OCI-LY7 (cell line): ENCODE measurements at regions not wholly inside any gene's neighbourhood (a gene's known extent, or its start where the extent isn't known, plus 50 kb on each side); places are given as distances from the start of the nearest gene placed in this dataset.
"Not testable (repeated sequence)": the region's sequence is repeated elsewhere in the genome, so short reads cannot be mapped to it uniquely, and the experiment has no call there.

Experiments used
- BruUV-seq: library from RNA; stranded (reverse); fragments of 400-500 nt; replicated peaks from 2 replicates; lab custom pipeline; 2021; lab: Mats Ljungman, UMichigan
- CTCF ChIA-PET: fragments of 300-600 bp; sonication (Branson Sonifier 250); formaldehyde crosslinking; loops from one replicate; lab custom pipeline; 2022; ENCODE audit warnings: antibody characterized with exemption; ENCODE audit not compliant: unreplicated experiment; lab: Charles Lee
- POLR2A ChIA-PET: fragments of 300-600 bp; sonication (Branson Sonifier 250); formaldehyde crosslinking; loops from one replicate; lab custom pipeline; 2022; ENCODE audit warnings: antibody characterized with exemption; lab: Charles Lee
- DNase-seq: peaks from one replicate; pipeline ENCODE4 v3.0.0-alpha.2; 2015; ENCODE audit warnings: low spot score
- H2AFZ ChIP-seq: fragments of 200-600 bp; sonication (generic), shearing (Covaris generic); 2 replicates; pipeline ENCODE4 v1.6.1; 2014; ENCODE audit warnings: mild to moderate bottlenecking, antibody characterized with exemption, low read length, moderate library complexity
- H3K27ac ChIP-seq: fragments of 200-600 bp; sonication (generic); 2 replicates; pipeline ENCODE4 v1.5.1; 2014; ENCODE audit warnings: mixed run types, low read depth, mild to moderate bottlenecking, moderate library complexity, low read length, inconsistent platforms; ENCODE audit not compliant: poor library complexity, severe bottlenecking
- H3K36me3 ChIP-seq: fragments of 200-600 bp; sonication (generic); 2 replicates; pipeline ENCODE4 v1.6.1; 2014; ENCODE audit warnings: mild to moderate bottlenecking, antibody characterized with exemption, low read length, moderate library complexity, mixed read lengths; ENCODE audit not compliant: insufficient read depth
- H3K4me1 ChIP-seq: fragments of 200-600 bp; sonication (generic); 2 replicates; pipeline ENCODE4 v1.5.1; 2014; ENCODE audit warnings: mild to moderate bottlenecking, low read length; ENCODE audit not compliant: insufficient read depth, poor library complexity, severe bottlenecking
- H3K4me2 ChIP-seq: fragments of 200-600 bp; sonication (generic); 2 replicates; pipeline ENCODE4 v1.6.1; 2014; ENCODE audit warnings: mild to moderate bottlenecking, low read length
- H3K4me3 ChIP-seq: fragments of 200-600 bp; sonication (generic); 2 replicates; pipeline ENCODE4 v1.5.1; 2014; ENCODE audit warnings: mild to moderate bottlenecking, low read depth, low read length; ENCODE audit not compliant: poor library complexity, severe bottlenecking
- H3K79me2 ChIP-seq: fragments of 200-600 bp; sonication (generic); 2 replicates; pipeline ENCODE4 v1.6.1; 2016; ENCODE audit warnings: low read depth, mild to moderate bottlenecking, low read length, moderate library complexity, mixed read lengths; ENCODE audit not compliant: insufficient read depth
- H3K9me2 ChIP-seq: fragments of 200-600 bp; sonication (generic); 2 replicates; pipeline ENCODE4 v1.6.1; 2016; ENCODE audit warnings: mild to moderate bottlenecking, low read length, mixed read lengths; ENCODE audit not compliant: insufficient read depth
- H3K9me3 ChIP-seq: fragments of 200-600 bp; sonication (generic); 2 replicates; pipeline ENCODE4 v1.6.1; 2014; ENCODE audit warnings: mild to moderate bottlenecking, mixed run types, low read length, mixed read lengths
- H4K20me1 ChIP-seq: fragments of 200-600 bp; sonication (generic); 2 replicates; pipeline ENCODE4 v1.6.1; 2014; ENCODE audit warnings: mild to moderate bottlenecking, antibody characterized with exemption, low read length, moderate library complexity, mixed read lengths; ENCODE audit not compliant: insufficient read depth
- EZH2phosphoT487 ChIP-seq: fragments of 200-600 bp; sonication (generic); IDR thresholded peaks from 2 replicates; pipeline ENCODE4 v1.6.1; 2018; ENCODE audit warnings: low read depth, borderline replicate concordance, mild to moderate bottlenecking, mixed run types, antibody characterized with exemption, low read length, moderate library complexity, mixed read lengths
- intact Hi-C: fragments of 100-400 bp; cut with micrococcal nuclease; formaldehyde crosslinking; loops from one replicate; pipeline ENCODE4 v1.10.0; 2022; ENCODE audit not compliant: unreplicated experiment
- TF ChIP-seq, protein P1 (sequence below): fragments of 200-600 bp; sonication (generic); conservative IDR thresholded peaks from 2 replicates; pipeline ENCODE4 v1.5.1; 2014; ENCODE audit warnings: mild to moderate bottlenecking, antibody characterized with exemption, low read length, moderate library complexity, mixed read lengths

DNA sequence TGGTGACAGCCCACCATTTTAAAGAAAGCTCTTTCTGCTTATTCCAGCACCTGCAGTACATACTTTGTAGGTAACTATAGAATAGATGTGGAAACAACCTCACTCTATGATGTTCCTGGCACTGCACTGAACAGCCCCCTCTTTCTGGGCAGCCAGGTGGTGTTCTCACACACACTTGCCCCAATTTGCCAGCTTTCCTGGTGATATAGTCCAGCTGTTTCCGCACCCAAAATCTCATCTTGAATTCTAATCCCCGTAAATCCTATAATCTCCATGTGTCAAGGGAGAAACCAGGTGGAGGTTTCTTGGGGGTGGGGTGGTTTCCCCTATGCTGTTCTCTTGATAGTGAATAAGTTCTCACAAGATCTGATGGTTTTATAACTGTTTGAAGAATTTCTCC lies 102.2 kb downstream of the FCRL5 start:
- no peak overlapping the region for H3K4me3 ChIP-seq
- ChIA-PET POLR2A (no interaction called here), CTCF (no interaction called here)
- H3K4me1 ChIP-seq: no peaks in the 10 kb centered on the region
- H3K36me3 ChIP-seq: no peaks in the 10 kb centered on the region
- no peaks in the 10 kb centered on the region for H3K9me2 ChIP-seq
- H4K20me1 ChIP-seq: no peaks in the 10 kb centered on the region
- TF ChIP-seq, protein P1, sequence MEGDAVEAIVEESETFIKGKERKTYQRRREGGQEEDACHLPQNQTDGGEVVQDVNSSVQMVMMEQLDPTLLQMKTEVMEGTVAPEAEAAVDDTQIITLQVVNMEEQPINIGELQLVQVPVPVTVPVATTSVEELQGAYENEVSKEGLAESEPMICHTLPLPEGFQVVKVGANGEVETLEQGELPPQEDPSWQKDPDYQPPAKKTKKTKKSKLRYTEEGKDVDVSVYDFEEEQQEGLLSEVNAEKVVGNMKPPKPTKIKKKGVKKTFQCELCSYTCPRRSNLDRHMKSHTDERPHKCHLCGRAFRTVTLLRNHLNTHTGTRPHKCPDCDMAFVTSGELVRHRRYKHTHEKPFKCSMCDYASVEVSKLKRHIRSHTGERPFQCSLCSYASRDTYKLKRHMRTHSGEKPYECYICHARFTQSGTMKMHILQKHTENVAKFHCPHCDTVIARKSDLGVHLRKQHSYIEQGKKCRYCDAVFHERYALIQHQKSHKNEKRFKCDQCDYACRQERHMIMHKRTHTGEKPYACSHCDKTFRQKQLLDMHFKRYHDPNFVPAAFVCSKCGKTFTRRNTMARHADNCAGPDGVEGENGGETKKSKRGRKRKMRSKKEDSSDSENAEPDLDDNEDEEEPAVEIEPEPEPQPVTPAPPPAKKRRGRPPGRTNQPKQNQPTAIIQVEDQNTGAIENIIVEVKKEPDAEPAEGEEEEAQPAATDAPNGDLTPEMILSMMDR: no peak
- no peak for TF ChIP-seq EZH2phosphoT487
- DNase-seq: no peak
- no peak overlapping the region for H3K4me2 ChIP-seq
- no peaks in the 10 kb centered on the region for H3K9me3 ChIP-seq
- H3K79me2 ChIP-seq: no peaks in the 10 kb centered on the region
- no TSS peak for BruUV-seq
- H3K27ac ChIP-seq: no peak overlapping the region
- no peak overlapping the region for H2AFZ ChIP-seq
- intact Hi-C loops: no loop called here

DNA sequence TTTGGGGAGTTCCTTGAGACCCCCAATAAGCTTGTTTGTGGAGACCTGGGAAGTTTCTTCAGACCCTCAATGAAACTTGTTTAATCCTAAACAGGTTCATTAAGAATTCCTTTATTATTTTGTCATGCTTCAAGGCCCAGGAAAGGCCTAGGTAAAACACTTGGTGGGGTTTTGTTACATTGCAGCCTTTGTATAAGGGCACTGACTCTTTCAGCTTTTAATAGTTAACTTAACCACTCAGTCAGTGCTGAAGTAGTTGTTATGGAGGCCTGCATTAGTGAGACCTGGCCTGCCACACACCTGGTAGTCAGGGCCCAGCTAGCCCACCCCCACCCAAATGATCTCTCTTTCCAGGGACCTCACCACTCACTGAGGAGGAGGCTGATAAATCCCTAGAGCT lies 103.7 kb downstream of the FCRL5 start:
- TF ChIP-seq EZH2phosphoT487: no peak
- TF ChIP-seq, protein P1: no peak
- no peak for DNase-seq
- no peaks in the 10 kb centered on the region for H3K79me2 ChIP-seq
- ChIA-PET POLR2A (interaction anchor here (0.9 kb wide), 1 partner anchor 36 kb away, joined by 5 read pairs; no protein-coding TSS in a partner anchor), CTCF (no interaction called here)
- H3K36me3 ChIP-seq: no peaks in the 10 kb centered on the region
- no peak overlapping the region for H2AFZ ChIP-seq
- intact Hi-C loops: no loop called here
- no peaks in the 10 kb centered on the region for H4K20me1 ChIP-seq
- no peaks in the 10 kb centered on the region for H3K4me1 ChIP-seq
- H3K27ac ChIP-seq: no peak overlapping the region
- H3K4me3 ChIP-seq: no peak overlapping the region
- no peaks in the 10 kb centered on the region for H3K9me3 ChIP-seq
- H3K9me2 ChIP-seq: no peaks in the 10 kb centered on the region
- H3K4me2 ChIP-seq: no peak overlapping the region
- no TSS peak for BruUV-seq

DNA sequence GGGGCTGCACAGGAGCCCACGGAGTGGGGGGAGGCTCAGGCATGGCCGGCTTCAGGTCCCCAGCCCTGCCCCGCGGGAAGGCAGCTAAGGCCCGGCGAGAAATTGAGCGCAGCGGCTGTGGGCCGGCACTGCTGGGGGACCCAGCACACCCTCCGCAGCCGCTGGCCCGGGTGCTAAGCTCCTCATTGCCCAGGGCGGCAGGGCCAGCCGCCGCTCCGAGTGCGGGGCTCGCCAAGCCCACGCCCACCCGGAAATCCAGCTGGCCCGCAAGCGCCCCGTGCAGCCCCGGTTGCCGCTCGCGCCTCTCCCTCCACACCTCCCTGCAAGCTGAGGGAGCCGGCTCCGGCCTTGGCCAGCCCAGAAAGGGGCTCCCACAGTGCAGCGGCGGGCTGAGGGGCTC lies 106.0 kb downstream of the FCRL5 start:
- H3K4me1 ChIP-seq, H2AFZ ChIP-seq, H3K9me3 ChIP-seq, H3K27ac ChIP-seq, CTCF ChIA-PET, intact Hi-C loops, H4K20me1 ChIP-seq, H3K79me2 ChIP-seq, BruUV-seq, H3K36me3 ChIP-seq, H3K4me3 ChIP-seq, H3K9me2 ChIP-seq, H3K4me2 ChIP-seq, POLR2A ChIA-PET, DNase-seq: not testable (repeated sequence)

DNA sequence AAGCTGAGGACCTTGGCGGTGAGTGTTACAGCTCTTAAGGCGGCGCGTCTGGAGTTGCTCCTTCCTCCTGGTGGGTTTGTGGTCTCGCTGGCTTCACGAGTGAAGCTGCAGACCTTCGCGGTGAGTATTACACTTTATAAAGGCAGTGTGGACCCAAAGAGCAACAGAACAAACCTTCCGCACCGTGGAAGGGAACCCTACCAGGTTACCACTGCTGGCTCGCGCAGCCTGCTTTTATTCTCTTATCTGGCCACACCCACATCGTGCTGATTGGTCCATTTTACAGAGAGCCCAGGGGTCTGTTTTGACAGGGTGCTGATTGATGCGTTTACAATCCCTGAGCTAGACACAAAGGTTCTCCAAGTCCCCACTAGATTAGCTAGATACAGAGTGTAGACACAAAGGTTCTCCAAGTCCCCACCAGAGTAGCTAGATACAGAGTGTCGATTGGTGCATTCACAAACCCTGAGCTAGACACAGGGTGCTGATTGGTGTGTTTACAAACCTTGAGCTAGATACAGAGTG lies 106.6 kb downstream of the FCRL5 start:
- POLR2A ChIA-PET, H3K79me2 ChIP-seq, H3K9me3 ChIP-seq, H3K9me2 ChIP-seq, H3K27ac ChIP-seq, DNase-seq, BruUV-seq, H3K4me2 ChIP-seq, H3K4me1 ChIP-seq, H3K36me3 ChIP-seq, H3K4me3 ChIP-seq, intact Hi-C loops, H2AFZ ChIP-seq, H4K20me1 ChIP-seq, CTCF ChIA-PET: not testable (repeated sequence)
